ENCODE measurements at regions not wholly inside any gene's neighbourhood (a gene's known extent, or its start where the extent isn't known, plus 50 kb on each side); places are given as distances from the start of the nearest gene placed in this dataset.

- H3K27ac ChIP-seq = no peak overlapping the region
- TF ChIP-seq CTCF (conservative IDR thresholded peaks at IDR 0.05) (no peak), ZFX (IDR thresholded peaks at IDR 0.05) (no peak)
Measured at GRCh38 chr6:159099961-159100360, 55.2 kb upstream of the TAGAP start.

GRCh38 chr6:159099276-159099675, 54.5 kb upstream of the TAGAP start:
- TF ChIP-seq CTCF (conservative IDR thresholded peaks at IDR 0.05) (no peak), ZFX (IDR thresholded peaks at IDR 0.05) (no peak)
- H3K27ac ChIP-seq = no peak overlapping the region

- H3K27ac ChIP-seq = no peak overlapping the region
- no peak for TF ChIP-seq ZFX (IDR thresholded peaks at IDR 0.05)
- TF ChIP-seq CTCF (conservative IDR thresholded peaks at IDR 0.05) = no peak
Measured at GRCh38 chr6:159098636-159099106, 53.9 kb upstream of the TAGAP start.

- TF ChIP-seq CTCF (conservative IDR thresholded peaks at IDR 0.05) (no peak), ZFX (IDR thresholded peaks at IDR 0.05) (no peak)
- H3K27ac ChIP-seq = no peak overlapping the region
Measured at GRCh38 chr6:159097256-159097655, 52.5 kb upstream of the TAGAP start.

GRCh38 chr6:159095616-159096015, 50.8 kb upstream of the TAGAP start:
- H3K27ac ChIP-seq = no peak overlapping the region
- TF ChIP-seq ZFX (IDR thresholded peaks at IDR 0.05) (no peak), CTCF (conservative IDR thresholded peaks at IDR 0.05) (no peak)

GRCh38 chr6:159094444-159095252, 49.9 kb upstream of the TAGAP start:
- H3K27ac ChIP-seq = no peak overlapping the region
- TF ChIP-seq ZFX (IDR thresholded peaks at IDR 0.05) = no peak
- TF ChIP-seq CTCF (conservative IDR thresholded peaks at IDR 0.05) = no peak
